B cell (primary cell): ENCODE measurements at regions not wholly inside any gene's neighbourhood (a gene's known extent, or its start where the extent isn't known, plus 50 kb on each side); places are given as distances from the start of the nearest gene placed in this dataset.

Experiments
- ATAC-seq: fragments of 200-7000 bp; cut with Tn5 transposase; one replicate; pipeline ENCODE4 v1.10.0; 2021; ENCODE audit warnings: low read depth, mild to moderate bottlenecking, moderate number of reproducible peaks, moderate library complexity
- CTCF ChIA-PET: fragments of 350-600 bp; sonication (Branson Sonifier 250); formaldehyde crosslinking; loops from one replicate; lab custom pipeline; 2021; ENCODE audit warnings: antibody characterized with exemption, inconsistent platforms; lab: Charles Lee
- POLR2A ChIA-PET: fragments of 350-600 bp; sonication (Branson Sonifier 250); formaldehyde crosslinking; loops from one replicate; lab custom pipeline; 2021; ENCODE audit warnings: antibody characterized with exemption; lab: Charles Lee
- DNase-seq: peaks from one replicate; pipeline ENCODE4 v3.0.0; 2013
- H2AFZ ChIP-seq: 2 replicates; pipeline ENCODE4 v1.6.1; 2012; ENCODE audit warnings: mild to moderate bottlenecking, low read depth, low read length; ENCODE audit not compliant: insufficient read depth, poor library complexity, severe bottlenecking
- H3K27ac ChIP-seq, 2 donors: 1 replicate in 1 of 2; 2 replicates in 1 of 2; pipeline ENCODE4 v1.5.1; 2012 to 2013; ENCODE audit warnings: low read length in 2 of 2, mild to moderate bottlenecking in 2 of 2, moderate library complexity in 1 of 2
- H3K27me3 ChIP-seq, 4 experiments: fragments of 200-600 bp in 1 of 4; sonication (generic) in 1 of 4; replicated peaks in 1 of 4; 1 replicate in 2 of 4; 2 replicates in 2 of 4; pipeline versions ENCODE4 v1.6.1 to v1.7.0; 2013 to 2016; ENCODE audit warnings: low read length in 3 of 4, mild to moderate bottlenecking in 2 of 4, mixed read lengths in 1 of 4, moderate library complexity in 1 of 4; ENCODE audit not compliant: insufficient read depth in 4 of 4, control insufficient read depth in 3 of 4; ENCODE audit errors: control extremely low read depth in 1 of 4
- H3K36me3 ChIP-seq, 2 experiments: replicated peaks in 1 of 2; 1 replicate in 1 of 2; 2 replicates in 1 of 2; pipeline versions ENCODE4 v1.6.1 to v1.7.1; 2013; ENCODE audit warnings: low read length in 1 of 2; ENCODE audit not compliant: insufficient read depth in 2 of 2, control insufficient read depth in 1 of 2; ENCODE audit errors: control extremely low read depth in 1 of 2, extremely low read depth in 1 of 2
- H3K4me1 ChIP-seq, 2 donors: fragments of 200-600 bp in 1 of 2; sonication (generic) in 1 of 2; 1 replicate in 1 of 2; 2 replicates in 1 of 2; pipeline versions ENCODE4 v1.5.1 to v1.6.1; 2013 to 2017; ENCODE audit warnings: low read length in 2 of 2; ENCODE audit not compliant: control insufficient read depth in 2 of 2, insufficient read depth in 2 of 2
- H3K4me2 ChIP-seq: replicated peaks from 2 replicates; pipeline ENCODE3; 2012; ENCODE audit warnings: mild to moderate bottlenecking, low read depth, low read length; ENCODE audit not compliant: poor library complexity, severe bottlenecking
- H3K4me3 ChIP-seq, 5 experiments: fragments of 200-600 bp in 1 of 5; sonication (generic) in 1 of 5; 1 replicate in 3 of 5; 2 replicates in 2 of 5; pipeline versions ENCODE4 v1.5.1 to v1.7.0; 2011 to 2016; ENCODE audit warnings: low read length in 4 of 5, mild to moderate bottlenecking in 4 of 5, low read depth in 2 of 5, control low read depth in 1 of 5, moderate library complexity in 1 of 5; ENCODE audit not compliant: insufficient read depth in 1 of 5; ENCODE audit errors: control extremely low read depth in 1 of 5, extremely low read depth in 1 of 5
- H3K79me2 ChIP-seq: fragments of 200-600 bp; sonication (generic); one replicate; pipeline ENCODE4 v1.6.0; 2016; ENCODE audit warnings: low read length; ENCODE audit not compliant: control insufficient read depth, insufficient read depth
- H3K9ac ChIP-seq: fragments of 200-600 bp; sonication (generic); 2 replicates; pipeline ENCODE4 v1.6.1; 2017; ENCODE audit warnings: mild to moderate bottlenecking, low read length, moderate library complexity
- H3K9me3 ChIP-seq, 3 donors: one replicate each; pipeline versions ENCODE4 v1.6.1 to v1.7.1; 2013; ENCODE audit warnings: low read length in 2 of 3; ENCODE audit not compliant: control insufficient read depth in 2 of 3, insufficient read depth in 1 of 3; ENCODE audit errors: control extremely low read depth in 1 of 3
- H4K20me1 ChIP-seq: 2 replicates; pipeline ENCODE4 v1.6.0; 2012; ENCODE audit warnings: mild to moderate bottlenecking, low read length; ENCODE audit not compliant: insufficient read depth, control insufficient read depth, poor library complexity, severe bottlenecking
- H3K27ac Mint-ChIP-seq: one replicate; pipeline ENCODE4 v1.8.0; 2021; ENCODE audit warnings: mixed read lengths
- H3K27me3 Mint-ChIP-seq: one replicate; pipeline ENCODE4 v1.8.0; 2021; ENCODE audit warnings: mixed read lengths
- H3K4me1 Mint-ChIP-seq: one replicate; pipeline ENCODE4 v1.8.0; 2021; ENCODE audit warnings: mixed read lengths
- H3K4me3 Mint-ChIP-seq: one replicate; pipeline ENCODE4 v1.8.0; 2021; ENCODE audit warnings: mixed read lengths
- H3K9me3 Mint-ChIP-seq: one replicate; pipeline ENCODE4 v1.8.0; 2022; ENCODE audit warnings: mixed read lengths; ENCODE audit not compliant: insufficient read depth
- CTCF ChIP-seq: fragments of 200-600 bp; IDR thresholded peaks from one replicate; pipeline ENCODE4 v1.8.0; 2022; ENCODE audit warnings: antibody characterized with exemption, mild to moderate bottlenecking
- EZH2 ChIP-seq: IDR thresholded peaks from 2 replicates; pipeline ENCODE4 v1.6.1; 2012; ENCODE audit warnings: borderline replicate concordance, low read depth, mild to moderate bottlenecking, moderate library complexity, low read length; ENCODE audit not compliant: insufficient read depth, poor library complexity, severe bottlenecking
- WGBS: methylation state at CpG from one replicate; pipeline ENCODE4 v1.1.5; 2013; ENCODE audit warnings: missing lambda C conversion rate; ENCODE audit not compliant: insufficient coverage; 5-methylcytosine and 5-hydroxymethylcytosine counted together
- intact Hi-C: fragments of 100-400 bp; cut with micrococcal nuclease; formaldehyde crosslinking; loops from one replicate; pipeline ENCODE4 v1.10.0; 2022

GRCh38 chr2:21633466-21633865 lies 509.7 kb downstream of the TDRD15 start:
- Histone ChIP-seq H3K27me3 (no peaks in the 10 kb centered on the region), H3K9ac (no peak overlapping the region), H3K4me1 (no peaks in the 10 kb centered on the region), H3K4me2 (no peak overlapping the region), H3K79me2 (no peaks in the 10 kb centered on the region), H4K20me1 (no peaks in the 10 kb centered on the region), H3K4me3 (no peak overlapping the region), H3K9me3 (peaks cover 0 to 3% (median 0%) of the 10 kb centered on the region in 3 donors), H3K36me3 (no peaks in the 10 kb centered on the region), H3K27ac (no peak overlapping the region), H2AFZ (no peak overlapping the region)
- no peak overlapping the region for H3K27ac Mint-ChIP-seq
- ATAC-seq (no peak), DNase-seq (no peak)
- WGBS: 64% methylated on average over 6 of the region's 6 CpGs
- no peaks in the 10 kb centered on the region for H3K4me1 Mint-ChIP-seq
- TF ChIP-seq EZH2: no peak
- no peak for TF ChIP-seq CTCF
- intact Hi-C loops: no loop called here
- ChIA-PET CTCF (no interaction called here), POLR2A (no interaction called here)
- H3K9me3 Mint-ChIP-seq: no peaks in the 10 kb centered on the region
- no peaks in the 10 kb centered on the region for H3K27me3 Mint-ChIP-seq
- H3K4me3 Mint-ChIP-seq: no peak overlapping the region

- ChIA-PET POLR2A (no interaction called here), CTCF (no interaction called here)
- TF ChIP-seq CTCF (no peak), EZH2 (no peak)
- H3K27ac ChIP-seq: no peak overlapping the region
- no peak overlapping the region for H3K9ac ChIP-seq
- no peaks in the 10 kb centered on the region for H3K27me3 ChIP-seq
- Mint-ChIP-seq H3K27me3 (no peaks in the 10 kb centered on the region), H3K9me3 (no peaks in the 10 kb centered on the region), H3K4me1 (no peaks in the 10 kb centered on the region), H3K4me3 (no peak overlapping the region), H3K27ac (no peak overlapping the region)
- no peaks in the 10 kb centered on the region for H3K36me3 ChIP-seq
- ATAC-seq: no peak
- no peak overlapping the region for H3K4me2 ChIP-seq
- H2AFZ ChIP-seq: no peak overlapping the region
- H4K20me1 ChIP-seq: no peaks in the 10 kb centered on the region
- no peak overlapping the region for H3K4me3 ChIP-seq
- WGBS: 82% methylated on average over 6 of the region's 7 CpGs
- no peaks in the 10 kb centered on the region for H3K79me2 ChIP-seq
- DNase-seq: no peak
- peaks cover 0 to 3% (median 0%) of the 10 kb centered on the region in 3 donors for H3K9me3 ChIP-seq
- intact Hi-C loops: no loop called here
- H3K4me1 ChIP-seq: no peaks in the 10 kb centered on the region
Observed at GRCh38 chr2:21633911-21634310, 510.1 kb downstream of the TDRD15 start.
